Glomerular visceral epithelial cell (primary cell): ENCODE measurements at regions not wholly inside any gene's neighbourhood (a gene's known extent, or its start where the extent isn't known, plus 50 kb on each side); places are given as distances from the start of the nearest gene placed in this dataset.
A peak's percentile ranks its signal among the peaks of the same experiment; 100 is the strongest.

Source experiments
- DNase-seq: peaks from one replicate; pipeline ENCODE4 v3.0.0-alpha.2; 2016; ENCODE audit errors: extremely low spot score

DNA sequence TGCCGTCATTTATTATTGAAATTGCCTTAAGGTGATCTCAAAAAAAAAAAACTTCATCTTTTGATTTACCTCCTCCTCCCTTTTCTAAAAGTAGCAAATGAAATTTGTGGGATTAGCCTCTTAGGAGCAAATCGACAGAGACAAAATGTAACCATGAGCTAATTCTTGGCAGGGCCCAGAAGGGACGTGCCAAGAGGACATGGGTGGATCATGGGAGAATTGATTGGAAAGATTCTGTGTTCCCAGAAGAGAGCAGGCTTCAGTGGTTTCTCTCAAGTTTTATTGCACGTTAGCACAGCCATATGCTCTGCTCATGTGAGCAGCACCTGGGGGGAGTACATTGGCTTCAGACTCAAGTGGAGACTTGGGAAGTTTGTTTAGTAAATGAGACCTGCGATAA lies 394.6 kb downstream of the ELAVL2 start:
- DNase-seq = no peak

GRCh38 chr9:23434654-23435053 lies 391.4 kb downstream of the ELAVL2 start:
- DNase-seq = no peak

- DNase-seq = no peak
Observed at GRCh38 chr9:23438299-23438907, 387.6 kb downstream of the ELAVL2 start.

GRCh38 chr9:23441275-23441674 lies 384.8 kb downstream of the ELAVL2 start:
- DNase-seq = no peak

GRCh38 chr9:23444658-23445057 lies 381.4 kb downstream of the ELAVL2 start:
- DNase-seq = no peak

- DNase-seq = no peak
Observed at GRCh38 chr9:23447166-23447565, 378.9 kb downstream of the ELAVL2 start.

DNA sequence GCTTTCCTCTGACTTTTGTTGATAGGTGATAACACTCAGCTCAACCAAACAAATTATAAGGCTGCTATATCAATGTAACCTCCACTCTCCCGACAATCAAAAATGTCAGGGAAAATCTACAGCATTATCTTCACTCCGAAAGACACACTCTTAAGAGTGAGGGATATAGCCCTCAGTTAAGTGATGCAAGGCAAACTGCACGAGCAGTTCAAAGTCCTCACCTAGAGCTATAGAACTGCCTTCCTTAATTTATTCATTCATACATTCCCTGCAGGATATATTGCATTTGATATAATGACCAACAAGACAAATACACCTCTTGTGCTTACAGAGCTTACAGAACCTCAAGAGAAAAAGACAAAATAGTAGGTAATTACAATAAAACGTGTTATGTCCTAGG lies 378.1 kb downstream of the ELAVL2 start:
- DNase-seq = no peak

DNA sequence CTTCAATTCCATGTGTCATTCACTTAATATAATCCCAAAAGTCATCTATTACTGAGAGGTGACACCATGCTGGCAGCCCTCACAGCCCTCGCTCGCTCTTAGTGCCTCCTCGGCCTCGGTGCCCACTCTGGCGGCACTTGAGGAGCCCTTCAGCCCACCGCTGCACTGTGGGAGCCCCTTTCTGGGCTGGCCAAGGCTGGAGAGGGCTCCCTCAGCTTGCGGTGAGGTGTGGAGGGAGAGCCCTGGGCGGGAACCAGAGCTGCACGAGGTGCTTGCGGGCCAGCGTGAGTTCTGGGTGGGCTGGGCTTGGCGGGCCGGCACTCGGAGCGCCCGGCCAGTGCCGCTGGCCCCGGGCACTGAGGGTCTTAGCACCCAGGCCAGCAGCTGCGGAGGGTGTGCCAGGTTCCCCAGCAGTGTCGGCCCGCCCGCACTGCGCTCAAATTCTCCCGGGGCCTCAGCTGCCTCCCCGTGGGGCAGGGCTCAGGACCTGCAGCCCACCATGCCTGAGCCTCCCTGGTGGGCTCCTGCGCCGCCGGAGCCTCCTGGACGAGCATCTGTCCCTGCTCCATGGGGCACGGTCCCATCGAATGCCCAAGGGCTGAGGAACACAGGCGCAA lies 374.1 kb downstream of the ELAVL2 start:
- no peak for DNase-seq

DNA sequence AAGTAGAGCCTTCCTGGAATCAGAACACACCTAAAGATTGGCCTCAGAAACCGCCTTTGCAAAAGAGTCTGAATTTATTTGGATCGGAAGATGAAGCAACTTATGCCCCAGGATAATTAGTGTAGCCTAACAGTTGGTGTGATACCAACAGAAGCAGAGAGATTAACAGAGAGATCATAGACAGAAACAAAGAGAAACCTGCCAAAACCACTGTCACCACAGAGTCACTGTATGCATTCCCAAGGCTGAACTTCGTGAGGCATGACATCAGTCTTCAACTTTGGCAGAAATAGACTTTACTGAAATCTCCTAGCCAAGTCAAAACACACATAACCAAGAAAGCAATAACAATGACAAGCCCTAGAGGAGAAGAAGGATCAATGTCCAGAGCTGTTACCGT lies 361.8 kb downstream of the ELAVL2 start:
- no peak for DNase-seq

- no peak for DNase-seq
Observed at GRCh38 chr9:23467276-23467675, 358.8 kb downstream of the ELAVL2 start.

- DNase-seq = no peak
Observed at GRCh38 chr9:23477908-23478307, 348.1 kb downstream of the ELAVL2 start.

DNA sequence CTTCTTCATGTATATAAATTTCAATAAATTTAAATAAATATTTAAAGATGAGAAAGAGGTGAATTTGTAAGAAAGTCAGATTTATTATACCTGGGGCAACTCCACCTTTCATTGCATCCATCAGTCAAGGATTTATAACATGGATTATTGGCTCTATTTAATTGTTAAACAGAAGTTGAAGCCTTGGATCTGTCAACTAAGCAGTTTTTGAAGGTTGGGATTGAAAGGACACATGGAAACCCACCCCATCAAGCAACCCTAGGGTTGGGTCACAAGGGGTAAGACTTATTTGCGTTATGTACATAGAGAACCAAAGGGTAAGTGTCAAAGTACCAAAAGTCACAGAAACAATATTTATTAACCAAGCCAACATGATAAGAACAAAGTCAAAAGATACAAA lies 342.5 kb downstream of the ELAVL2 start:
- DNase-seq = no peak

GRCh38 chr9:23492126-23493002 lies 333.7 kb downstream of the ELAVL2 start:
- peak; percentile 17 for DNase-seq

GRCh38 chr9:23493219-23493618 lies 332.8 kb downstream of the ELAVL2 start:
- DNase-seq = no peak

- no peak for DNase-seq
Observed at GRCh38 chr9:23496489-23497136, 329.4 kb downstream of the ELAVL2 start.

DNA sequence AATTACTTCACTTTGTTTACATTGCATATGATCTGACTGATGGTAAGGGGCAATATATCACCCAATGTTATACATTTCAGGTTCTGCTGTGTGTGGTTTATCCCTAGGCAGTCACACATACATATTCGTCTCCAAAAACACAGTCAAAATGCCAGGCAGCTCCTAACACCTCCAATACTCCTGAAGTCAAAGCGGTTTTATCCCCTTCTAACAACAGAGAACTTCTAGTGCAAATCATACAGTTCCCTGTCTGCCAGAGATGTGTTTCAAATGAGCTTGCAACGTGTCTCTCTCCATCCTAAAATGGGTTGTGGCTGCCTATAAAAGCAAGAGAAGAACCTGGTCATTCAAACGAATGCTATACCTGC lies 328.9 kb downstream of the ELAVL2 start:
- DNase-seq = no peak

GRCh38 chr9:23502004-23502403 lies 324.0 kb downstream of the ELAVL2 start:
- DNase-seq = no peak

DNA sequence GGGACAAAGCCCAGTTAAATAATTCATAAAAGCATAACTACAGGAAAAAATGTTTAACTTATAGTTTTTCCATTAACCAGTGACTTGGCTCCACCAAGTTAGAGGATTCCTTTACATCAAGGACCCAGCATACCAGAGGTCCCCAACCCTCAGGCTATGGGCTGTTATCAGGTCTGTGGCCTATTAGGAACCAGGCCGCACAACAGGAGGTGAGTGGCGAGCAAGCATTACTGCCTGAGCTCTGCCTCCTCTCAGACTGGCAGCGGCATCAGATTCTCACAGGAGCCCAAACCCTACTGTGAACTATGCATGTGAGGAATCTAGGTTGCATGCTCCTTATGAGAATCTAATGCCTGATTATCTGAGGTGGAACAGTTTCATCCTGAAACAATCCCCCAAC lies 303.1 kb downstream of the ELAVL2 start:
- no peak for DNase-seq

- DNase-seq = no peak
Observed at GRCh38 chr9:23524607-23525155, 301.4 kb downstream of the ELAVL2 start.

DNA sequence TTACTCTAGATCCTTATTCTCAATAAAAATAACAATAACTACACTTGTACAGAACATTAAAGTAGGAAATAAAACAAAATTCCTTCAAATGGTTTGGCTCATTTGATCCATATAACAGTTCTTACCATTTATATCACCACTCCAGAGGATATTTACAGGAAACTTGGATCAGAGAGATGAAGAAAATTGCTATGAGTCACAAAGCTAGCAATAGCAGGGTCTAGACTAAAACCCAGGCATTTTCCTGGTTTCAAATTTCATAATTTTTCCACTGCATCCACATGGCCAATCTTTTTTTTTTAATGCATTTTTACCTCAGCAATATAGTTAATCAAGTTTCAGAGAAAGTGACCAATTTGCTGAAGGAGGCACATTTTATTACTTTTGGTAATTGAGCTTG lies 299.2 kb downstream of the ELAVL2 start:
- no peak for DNase-seq

- DNase-seq = no peak
Observed at GRCh38 chr9:23532282-23532681, 293.8 kb downstream of the ELAVL2 start.
